ENCODE measurements at regions not wholly inside any gene's neighbourhood (a gene's known extent, or its start where the extent isn't known, plus 50 kb on each side); places are given as distances from the start of the nearest gene placed in this dataset.

GRCh38 chr1:186519982-186520381, 59.1 kb upstream of the PDC start:
- no peak overlapping the region for H3K4me3 ChIP-seq (ENCODE audit: low read depth, low read length)
- DNase-seq (ENCODE audit: low read depth) = peak; percentile 30
- TF ChIP-seq, protein P1, sequence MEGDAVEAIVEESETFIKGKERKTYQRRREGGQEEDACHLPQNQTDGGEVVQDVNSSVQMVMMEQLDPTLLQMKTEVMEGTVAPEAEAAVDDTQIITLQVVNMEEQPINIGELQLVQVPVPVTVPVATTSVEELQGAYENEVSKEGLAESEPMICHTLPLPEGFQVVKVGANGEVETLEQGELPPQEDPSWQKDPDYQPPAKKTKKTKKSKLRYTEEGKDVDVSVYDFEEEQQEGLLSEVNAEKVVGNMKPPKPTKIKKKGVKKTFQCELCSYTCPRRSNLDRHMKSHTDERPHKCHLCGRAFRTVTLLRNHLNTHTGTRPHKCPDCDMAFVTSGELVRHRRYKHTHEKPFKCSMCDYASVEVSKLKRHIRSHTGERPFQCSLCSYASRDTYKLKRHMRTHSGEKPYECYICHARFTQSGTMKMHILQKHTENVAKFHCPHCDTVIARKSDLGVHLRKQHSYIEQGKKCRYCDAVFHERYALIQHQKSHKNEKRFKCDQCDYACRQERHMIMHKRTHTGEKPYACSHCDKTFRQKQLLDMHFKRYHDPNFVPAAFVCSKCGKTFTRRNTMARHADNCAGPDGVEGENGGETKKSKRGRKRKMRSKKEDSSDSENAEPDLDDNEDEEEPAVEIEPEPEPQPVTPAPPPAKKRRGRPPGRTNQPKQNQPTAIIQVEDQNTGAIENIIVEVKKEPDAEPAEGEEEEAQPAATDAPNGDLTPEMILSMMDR (IDR thresholded peaks at IDR 0.05; ENCODE audit: insufficient read depth, low read depth, low read length) = no peak

- TF ChIP-seq, protein P1 (IDR thresholded peaks at IDR 0.05; ENCODE audit: insufficient read depth, low read depth, low read length) = no peak
- no peak for DNase-seq (ENCODE audit: low read depth)
- H3K4me3 ChIP-seq (ENCODE audit: low read depth, low read length) = no peak overlapping the region
These were observed 58.0 kb upstream of the PDC start for GRCh38 chr1:186518822-186519381.

DNA sequence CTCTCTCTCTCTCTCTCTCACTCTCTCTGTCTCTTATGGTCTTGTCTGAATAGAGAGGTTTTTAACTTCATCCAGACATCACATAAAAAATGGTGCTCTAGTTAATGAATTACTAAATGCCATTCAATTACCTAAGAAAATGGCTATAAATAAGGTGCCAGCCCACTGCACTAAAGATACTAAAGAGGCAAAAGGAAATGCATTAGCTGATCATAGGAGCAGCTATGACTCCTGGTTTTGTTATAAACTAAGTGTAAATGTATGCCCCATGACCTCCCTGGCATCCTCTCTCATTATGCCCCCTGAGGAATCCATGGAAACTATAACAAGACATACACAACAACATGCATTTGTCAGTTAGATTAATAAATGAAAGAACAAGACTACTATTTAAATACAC, 57.5 kb upstream of the PDC start:
- no peak for DNase-seq (ENCODE audit: low read depth)
- H3K4me3 ChIP-seq (ENCODE audit: low read depth, low read length) = no peak overlapping the region
- TF ChIP-seq, protein P1 (IDR thresholded peaks at IDR 0.05; ENCODE audit: insufficient read depth, low read depth, low read length) = no peak

DNA sequence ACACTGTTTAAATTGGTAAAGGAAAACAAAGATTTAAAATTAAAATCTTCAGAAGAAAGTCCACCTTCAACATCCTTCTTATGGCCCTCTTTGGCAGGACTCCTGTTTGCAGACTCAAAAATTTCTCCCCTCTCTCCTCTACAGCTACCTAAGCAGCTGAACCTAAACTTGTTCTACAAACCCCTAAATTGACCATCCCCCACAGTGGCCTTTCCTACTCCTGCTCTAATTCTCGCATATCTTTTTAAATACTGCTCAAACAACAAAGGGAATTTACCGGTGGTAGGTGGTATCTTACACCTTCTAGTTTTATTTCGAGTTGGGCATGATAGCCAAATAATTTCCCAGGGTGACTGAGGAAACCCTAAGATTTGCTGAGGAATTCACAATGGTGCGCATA, 53.5 kb upstream of the PDC start:
- DNase-seq (ENCODE audit: low read depth) = no peak
- no peak overlapping the region for H3K4me3 ChIP-seq (ENCODE audit: low read depth, low read length)
- TF ChIP-seq, protein P1 (IDR thresholded peaks at IDR 0.05; ENCODE audit: insufficient read depth, low read depth, low read length) = no peak

GRCh38 chr1:186513526-186513925, 52.6 kb upstream of the PDC start:
- TF ChIP-seq, protein P1 (IDR thresholded peaks at IDR 0.05; ENCODE audit: insufficient read depth, low read depth, low read length) = no peak
- no peak for DNase-seq (ENCODE audit: low read depth)
- H3K4me3 ChIP-seq (ENCODE audit: low read depth, low read length) = no peak overlapping the region

- no peak for DNase-seq (ENCODE audit: low read depth)
- H3K4me3 ChIP-seq (ENCODE audit: low read depth, low read length) = no peak overlapping the region
These were observed 52.0 kb upstream of the PDC start for GRCh38 chr1:186512698-186513457.

More at GRCh38 chr1:186512698-186513457, 52.0 kb upstream of the PDC start:
- TF ChIP-seq, protein P1 (IDR thresholded peaks at IDR 0.05; ENCODE audit: insufficient read depth, low read depth, low read length) = no peak
